Sigmoid colon (tissue), 6 donors: ENCODE measurements at regions not wholly inside any gene's neighbourhood (a gene's known extent, or its start where the extent isn't known, plus 50 kb on each side); places are given as distances from the start of the nearest gene placed in this dataset.

Experiments
- DNase-seq: peaks from one replicate; pipeline ENCODE4 v3.0.0-alpha.2; 2019
- H3K27ac ChIP-seq, 4 donors: fragments of 200-600 bp; sonication (generic); one replicate each; pipeline ENCODE4 v1.5.1; 2016 to 2019; ENCODE audit warnings: mild to moderate bottlenecking in 1 of 4
- H3K27me3 ChIP-seq, 3 donors: fragments of 200-600 bp; sonication (generic); one replicate each; pipeline ENCODE4 v1.5.1; 2019; ENCODE audit warnings: mild to moderate bottlenecking in 1 of 3
- H3K36me3 ChIP-seq, 4 donors: fragments of 200-600 bp; sonication (generic); one replicate each; pipeline ENCODE4 v1.5.1; 2016 to 2019
- H3K4me1 ChIP-seq, 4 donors: fragments of 200-600 bp; sonication (generic); one replicate each; pipeline ENCODE4 v1.5.1; 2017 to 2019
- H3K4me3 ChIP-seq, 4 donors: fragments of 200-600 bp; sonication (generic); one replicate each; pipeline ENCODE4 v1.5.1; 2017 to 2019; ENCODE audit warnings: mild to moderate bottlenecking in 2 of 4, moderate library complexity in 1 of 4
- H3K9me3 ChIP-seq, 4 donors: fragments of 200-600 bp in 3 of 4; sonication (generic) in 3 of 4; one replicate each; pipeline versions ENCODE4 v1.5.1 to v1.6.1; 2013 to 2019
- CTCF ChIP-seq, 4 experiments: fragments of 450-650 bp in 3 of 4; fragments of 200-600 bp in 1 of 4; IDR thresholded peaks; one replicate each; pipeline ENCODE4 v1.5.1; 2016 to 2019; ENCODE audit warnings: antibody characterized with exemption in 4 of 4, mild to moderate bottlenecking in 3 of 4, moderate library complexity in 2 of 4
- EP300 ChIP-seq, 4 donors: sonication (generic); formaldehyde crosslinking; IDR thresholded peaks; one replicate each; pipeline ENCODE4 v1.6.1; 2017; ENCODE audit warnings: antibody characterized with exemption in 4 of 4
- POLR2A ChIP-seq, 2 donors: fragments of 450-650 bp; IDR thresholded peaks; one replicate each; pipeline ENCODE4 v1.6.1; 2016; ENCODE audit warnings: antibody characterized with exemption in 2 of 2, mild to moderate bottlenecking in 2 of 2, moderate library complexity in 2 of 2
- POLR2AphosphoS5 ChIP-seq, 4 donors: sonication (generic); formaldehyde crosslinking; IDR thresholded peaks; one replicate each; pipeline ENCODE4 v1.6.1; 2017; ENCODE audit warnings: antibody characterized with exemption in 4 of 4
- WGBS, 2 donors: extraction: QIAGEN DNeasy Blood & Tissue Kit; methylation state at CpG; one replicate each; pipeline ENCODE4 v1.1.7; 2013; 5-methylcytosine and 5-hydroxymethylcytosine counted together
- intact Hi-C: fragments of 100-400 bp; cut with DNase I; formaldehyde crosslinking; loops from one replicate; pipeline ENCODE4 v1.15.1; 2023
- donor health status: healthy with polysubstance abuse.
- donor health status: healthy.

- Histone ChIP-seq H3K27me3 (no peaks in the 10 kb centered on the region), H3K36me3 (no peaks in the 10 kb centered on the region), H3K27ac (no peak overlapping the region), H3K4me3 (no peak overlapping the region), H3K4me1 (no peaks in the 10 kb centered on the region), H3K9me3 (no peaks in the 10 kb centered on the region)
- 80 to 81% methylated on average over 2 of the region's 2 CpGs for WGBS, 2 donors
- intact Hi-C loops = no loop called here
- TF ChIP-seq CTCF (IDR thresholded peaks at IDR 0.05) (no peak), POLR2AphosphoS5 (IDR thresholded peaks at IDR 0.05) (no peak), POLR2A (IDR thresholded peaks at IDR 0.05) (no peak), EP300 (IDR thresholded peaks at IDR 0.05) (no peak)
- DNase-seq = no peak
Observed at GRCh38 chr7:79529881-79530235, 76.4 kb upstream of the MAGI2 start.

DNA sequence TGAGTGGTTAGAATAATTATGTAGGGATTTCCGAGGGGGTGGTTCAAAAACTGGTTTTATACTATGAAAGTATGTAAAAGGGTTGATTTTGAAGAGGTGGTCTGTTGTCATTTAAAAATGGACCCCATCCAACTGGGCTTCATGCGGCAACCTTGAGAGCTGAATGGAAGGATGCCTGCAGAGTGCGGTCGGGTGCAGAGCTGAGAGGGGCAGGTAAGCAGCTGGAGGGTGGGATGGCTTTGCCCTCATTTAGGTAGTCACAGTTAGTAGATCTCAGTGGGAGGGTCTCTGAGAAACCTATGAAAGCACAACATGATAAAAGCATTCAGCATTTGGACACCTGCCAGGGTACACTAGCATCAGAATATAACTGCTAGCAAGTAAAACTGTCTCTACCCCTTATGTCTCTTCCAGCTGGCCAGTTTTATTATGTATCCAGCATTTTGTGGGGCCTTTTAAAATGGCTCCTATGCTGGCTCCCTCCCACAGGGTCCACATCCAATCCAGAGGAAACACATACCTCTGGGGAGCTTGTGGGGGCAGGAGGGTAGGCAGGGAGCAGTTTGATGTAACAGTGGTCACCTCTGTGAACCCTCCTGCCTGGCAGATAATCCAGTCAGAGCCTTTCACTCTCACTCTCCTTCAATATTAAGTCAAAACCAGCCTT is 75.9 kb upstream of the MAGI2 start:
- no peak overlapping the region for H3K4me3 ChIP-seq
- no peak for TF ChIP-seq CTCF (IDR thresholded peaks at IDR 0.05)
- TF ChIP-seq EP300 (IDR thresholded peaks at IDR 0.05) = no peak
- TF ChIP-seq POLR2A (IDR thresholded peaks at IDR 0.05) = no peak
- no peak for TF ChIP-seq POLR2AphosphoS5 (IDR thresholded peaks at IDR 0.05)
- 94 to 97% methylated on average over 4 of the region's 4 CpGs for WGBS, 2 donors
- no peaks in the 10 kb centered on the region for H3K27me3 ChIP-seq
- DNase-seq = no peak
- no peak overlapping the region for H3K27ac ChIP-seq
- no peaks in the 10 kb centered on the region for H3K9me3 ChIP-seq
- intact Hi-C loops = no loop called here
- no peaks in the 10 kb centered on the region for H3K4me1 ChIP-seq
- no peaks in the 10 kb centered on the region for H3K36me3 ChIP-seq

DNA sequence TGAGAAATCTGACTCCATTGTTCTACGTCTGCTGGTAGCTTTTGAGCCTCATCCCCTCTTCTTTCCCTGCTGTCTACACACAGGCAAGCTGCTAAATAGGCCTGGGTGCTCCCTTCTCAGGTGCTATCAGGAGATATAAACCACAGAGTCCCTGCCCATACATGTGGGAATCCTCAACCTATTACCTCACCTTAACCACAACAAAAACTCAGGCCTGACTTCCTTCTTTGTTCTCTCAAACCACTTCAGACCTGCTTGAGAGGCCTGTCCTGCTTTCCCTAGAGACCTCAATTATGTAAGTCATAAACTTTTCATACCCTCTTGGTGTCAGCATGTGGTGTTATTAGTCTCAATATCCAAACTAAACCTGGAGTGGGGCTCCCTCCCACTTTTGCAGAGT is 75.0 kb upstream of the MAGI2 start:
- Histone ChIP-seq H3K27ac (no peak overlapping the region), H3K36me3 (no peaks in the 10 kb centered on the region), H3K9me3 (no peaks in the 10 kb centered on the region), H3K4me3 (no peak overlapping the region), H3K4me1 (no peaks in the 10 kb centered on the region), H3K27me3 (no peaks in the 10 kb centered on the region)
- WGBS, 2 donors = 79 to 83% methylated on average over 1 of the region's 1 CpG
- TF ChIP-seq CTCF (IDR thresholded peaks at IDR 0.05) (no peak), EP300 (IDR thresholded peaks at IDR 0.05) (no peak), POLR2AphosphoS5 (IDR thresholded peaks at IDR 0.05) (no peak), POLR2A (IDR thresholded peaks at IDR 0.05) (no peak)
- DNase-seq = no peak
- intact Hi-C loops = no loop called here

DNA sequence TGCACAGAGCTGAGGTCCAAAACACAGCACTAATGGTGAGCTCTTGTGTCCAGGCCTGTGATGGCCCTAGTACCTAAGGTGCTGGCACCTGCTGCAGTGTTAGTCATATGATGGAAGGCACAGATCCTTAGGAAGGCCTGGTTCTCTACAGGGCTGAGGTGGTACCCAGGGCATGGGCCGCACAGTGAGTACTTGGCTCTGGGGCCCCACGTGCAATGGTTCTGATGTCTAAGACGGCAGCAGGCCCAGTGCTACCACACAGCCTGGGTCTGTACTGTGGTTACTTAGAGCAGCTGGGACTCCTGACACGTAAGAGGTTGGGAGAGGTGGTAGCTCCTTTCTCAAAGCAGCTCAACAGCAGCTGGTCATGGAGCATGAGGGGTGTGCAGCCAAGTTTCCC is 70.6 kb upstream of the MAGI2 start:
- WGBS, 2 donors = 94 to 95% methylated on average over 4 of the region's 4 CpGs
- no peaks in the 10 kb centered on the region for H3K36me3 ChIP-seq
- no peak for DNase-seq

More for the DNA sequence above, 70.6 kb upstream of the MAGI2 start:
- H3K4me3 ChIP-seq = no peak overlapping the region
- intact Hi-C loops = no loop called here
- TF ChIP-seq EP300 (IDR thresholded peaks at IDR 0.05) (no peak), CTCF (IDR thresholded peaks at IDR 0.05) (no peak), POLR2A (IDR thresholded peaks at IDR 0.05) (no peak), POLR2AphosphoS5 (IDR thresholded peaks at IDR 0.05) (no peak)
- H3K4me1 ChIP-seq = no peaks in the 10 kb centered on the region
- no peak overlapping the region for H3K27ac ChIP-seq
- H3K27me3 ChIP-seq = no peaks in the 10 kb centered on the region
- H3K9me3 ChIP-seq = no peaks in the 10 kb centered on the region
